Right atrium auricular region (tissue), 2 donors: ENCODE measurements at regions not wholly inside any gene's neighbourhood (a gene's known extent, or its start where the extent isn't known, plus 50 kb on each side); places are given as distances from the start of the nearest gene placed in this dataset.
"Not testable (repeated sequence)": the region's sequence is repeated elsewhere in the genome, so short reads cannot be mapped to it uniquely, and the experiment has no call there.

ENCODE experiments used
- DNase-seq: peaks from one replicate; pipeline ENCODE4 v3.0.0-alpha.2; 2019; ENCODE audit warnings: low spot score
- H3K27ac ChIP-seq, 2 donors: fragments of 200-600 bp; sonication (generic); 1 replicate in 1 of 2; 2 replicates in 1 of 2; pipeline ENCODE4 v1.5.1; 2016 to 2019
- H3K27me3 ChIP-seq, 2 donors: fragments of 200-600 bp; sonication (generic); one replicate each; pipeline versions ENCODE4 v1.5.1 to v1.6.0; 2017 to 2019
- H3K36me3 ChIP-seq: fragments of 200-600 bp; sonication (generic); one replicate; pipeline ENCODE4 v1.5.1; 2016
- H3K4me1 ChIP-seq, 2 donors: fragments of 200-600 bp; sonication (generic); one replicate each; pipeline versions ENCODE4 v1.5.1 to v1.6.0; 2017 to 2019
- H3K4me3 ChIP-seq, 2 donors: fragments of 200-600 bp; sonication (generic); 1 replicate in 1 of 2; 2 replicates in 1 of 2; pipeline ENCODE4 v1.5.1; 2017 to 2019; ENCODE audit warnings: mild to moderate bottlenecking in 1 of 2, moderate library complexity in 1 of 2
- H3K9me3 ChIP-seq, 2 donors: fragments of 200-600 bp; sonication (generic); one replicate each; pipeline ENCODE4 v1.5.1; 2019
- TF ChIP-seq, protein P1 (sequence below), 2 donors: fragments of 200-600 bp; sonication (generic); IDR thresholded peaks; one replicate each; pipeline ENCODE4 v1.5.1; 2019; ENCODE audit warnings: antibody characterized with exemption in 2 of 2

DNA sequence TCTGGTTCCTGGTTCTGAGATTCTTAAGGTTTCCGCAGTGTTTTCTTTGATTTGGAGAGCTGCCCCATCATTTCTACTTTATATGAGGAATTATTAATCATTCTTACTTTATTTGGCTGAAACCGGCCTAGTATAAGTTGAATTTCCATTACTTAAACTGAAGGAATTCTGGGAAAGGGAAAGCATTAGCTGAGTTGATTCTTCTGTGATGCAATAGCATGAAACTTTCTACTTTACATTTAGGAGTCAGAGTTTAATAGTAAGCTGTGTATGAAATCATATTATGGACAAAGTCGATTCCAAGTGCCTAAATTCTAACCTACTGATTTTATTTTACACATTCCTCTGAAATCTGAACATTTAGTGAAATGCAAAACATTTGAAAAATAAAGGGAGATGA lies 1269.7 kb upstream of the ZEB2 start:
- no peaks in the 10 kb centered on the region for H3K4me1 ChIP-seq
- TF ChIP-seq, protein P1, sequence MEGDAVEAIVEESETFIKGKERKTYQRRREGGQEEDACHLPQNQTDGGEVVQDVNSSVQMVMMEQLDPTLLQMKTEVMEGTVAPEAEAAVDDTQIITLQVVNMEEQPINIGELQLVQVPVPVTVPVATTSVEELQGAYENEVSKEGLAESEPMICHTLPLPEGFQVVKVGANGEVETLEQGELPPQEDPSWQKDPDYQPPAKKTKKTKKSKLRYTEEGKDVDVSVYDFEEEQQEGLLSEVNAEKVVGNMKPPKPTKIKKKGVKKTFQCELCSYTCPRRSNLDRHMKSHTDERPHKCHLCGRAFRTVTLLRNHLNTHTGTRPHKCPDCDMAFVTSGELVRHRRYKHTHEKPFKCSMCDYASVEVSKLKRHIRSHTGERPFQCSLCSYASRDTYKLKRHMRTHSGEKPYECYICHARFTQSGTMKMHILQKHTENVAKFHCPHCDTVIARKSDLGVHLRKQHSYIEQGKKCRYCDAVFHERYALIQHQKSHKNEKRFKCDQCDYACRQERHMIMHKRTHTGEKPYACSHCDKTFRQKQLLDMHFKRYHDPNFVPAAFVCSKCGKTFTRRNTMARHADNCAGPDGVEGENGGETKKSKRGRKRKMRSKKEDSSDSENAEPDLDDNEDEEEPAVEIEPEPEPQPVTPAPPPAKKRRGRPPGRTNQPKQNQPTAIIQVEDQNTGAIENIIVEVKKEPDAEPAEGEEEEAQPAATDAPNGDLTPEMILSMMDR (IDR thresholded peaks at IDR 0.05), result no peak

DNA sequence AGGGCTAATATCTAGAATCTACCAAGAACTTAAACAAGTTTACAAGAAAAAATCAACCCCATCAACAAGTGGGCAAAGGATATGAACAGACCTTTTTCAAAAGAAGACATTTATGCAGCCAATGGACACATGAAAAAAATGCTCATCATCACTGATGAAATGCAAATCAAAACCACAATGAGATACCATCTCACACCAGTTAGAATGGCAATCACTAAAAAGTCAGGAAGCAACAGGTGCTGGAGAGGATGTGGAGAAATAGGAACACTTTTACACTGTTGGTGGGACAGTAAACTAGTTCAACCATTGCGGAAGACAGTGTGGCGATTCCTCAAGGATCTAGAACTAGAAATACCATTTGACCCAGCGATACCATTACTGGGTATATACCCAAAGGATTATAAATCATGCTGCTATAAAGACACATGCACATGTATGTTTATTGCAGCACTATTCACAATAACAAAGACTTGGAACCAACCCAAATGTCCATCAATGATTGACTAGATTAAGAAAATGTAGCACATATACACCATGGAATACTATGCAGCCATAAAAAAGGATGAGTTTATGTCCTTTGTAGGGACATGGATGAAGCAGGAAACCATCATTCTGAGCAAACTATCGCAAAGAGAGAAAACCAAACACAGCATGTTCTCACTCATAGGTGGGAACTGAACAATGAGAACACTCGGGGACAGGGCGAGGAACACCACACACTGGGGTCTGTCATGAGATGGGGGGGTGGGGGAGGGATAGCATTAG lies 1267.9 kb upstream of the ZEB2 start:
- not testable (repeated sequence) for H3K27me3 ChIP-seq, H3K27ac ChIP-seq, H3K9me3 ChIP-seq, DNase-seq, H3K4me3 ChIP-seq, H3K4me1 ChIP-seq, H3K36me3 ChIP-seq

More for the DNA sequence above, 1269.7 kb upstream of the ZEB2 start:
- Histone ChIP-seq H3K4me3 (no peak overlapping the region), H3K36me3 (no peaks in the 10 kb centered on the region), H3K9me3 (no peaks in the 10 kb centered on the region), H3K27ac (no peak overlapping the region), H3K27me3 (no peaks in the 10 kb centered on the region)
- DNase-seq, result no peak

DNA sequence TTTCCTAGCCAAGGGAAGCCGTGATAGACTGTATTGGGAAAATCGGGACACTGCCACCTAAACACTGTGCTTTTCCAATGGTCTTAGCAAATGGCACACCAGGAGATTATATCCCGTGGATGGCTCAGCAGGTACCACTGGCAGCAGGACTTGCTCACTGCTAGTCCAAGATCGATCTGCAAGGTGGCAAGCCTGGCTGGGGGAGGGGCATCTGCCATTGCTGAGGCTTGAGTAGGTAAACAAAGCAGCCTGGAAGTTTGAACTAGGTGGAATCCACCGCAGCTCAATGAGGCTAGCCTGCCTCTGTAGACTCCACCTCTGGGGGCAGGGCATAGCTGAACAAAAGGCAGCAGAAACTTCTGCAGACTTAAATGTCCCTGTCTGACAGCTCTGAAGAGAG lies 1262.7 kb upstream of the ZEB2 start:
- H3K36me3 ChIP-seq, H3K4me3 ChIP-seq, H3K27ac ChIP-seq, H3K9me3 ChIP-seq, H3K27me3 ChIP-seq, DNase-seq, H3K4me1 ChIP-seq: not testable (repeated sequence)

DNA sequence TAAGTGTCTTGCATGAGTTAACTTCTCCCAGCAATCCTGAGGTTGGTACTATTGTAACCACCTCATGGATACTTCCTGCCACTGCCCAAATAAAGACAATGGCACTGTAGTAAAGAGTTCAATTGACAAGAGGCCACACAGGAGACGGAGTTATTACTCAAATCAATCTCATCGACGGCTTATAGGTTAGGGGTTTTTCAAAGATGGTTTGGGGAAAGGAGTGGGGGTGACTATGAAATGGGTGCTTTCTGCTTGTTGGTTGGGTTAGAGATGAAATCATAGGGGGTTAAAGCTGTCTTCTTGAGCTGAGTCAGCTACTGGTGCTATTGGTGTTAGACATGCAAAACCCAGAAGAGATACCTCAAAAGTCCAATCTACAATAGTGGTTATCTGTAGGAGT lies 1258.0 kb upstream of the ZEB2 start:
- Histone ChIP-seq H3K4me1 (no peaks in the 10 kb centered on the region), H3K27me3 (no peaks in the 10 kb centered on the region), H3K4me3 (no peak overlapping the region), H3K9me3 (no peaks in the 10 kb centered on the region), H3K27ac (no peak overlapping the region), H3K36me3 (no peaks in the 10 kb centered on the region)
- DNase-seq, result no peak
- TF ChIP-seq, protein P1 (IDR thresholded peaks at IDR 0.05), result no peak

DNA sequence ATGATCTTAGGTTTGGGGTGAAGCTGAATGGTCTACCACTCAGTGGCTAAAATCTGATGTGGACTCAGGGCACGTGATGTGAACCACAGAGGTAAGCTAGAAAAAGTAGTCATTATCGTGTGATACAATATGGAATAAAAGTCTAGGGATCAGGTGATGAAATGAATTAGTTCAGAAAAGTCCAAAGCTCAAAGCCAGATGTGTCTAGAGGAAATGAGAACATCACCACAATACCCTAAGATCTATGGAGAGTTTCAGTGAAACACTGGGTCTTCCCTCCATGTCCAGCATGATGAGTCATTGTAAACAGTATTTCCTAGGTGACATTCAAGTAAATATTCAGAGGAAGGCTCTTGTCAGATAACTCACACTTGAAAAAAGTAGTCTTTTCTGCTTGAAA lies 1257.4 kb upstream of the ZEB2 start:
- TF ChIP-seq, protein P1 (IDR thresholded peaks at IDR 0.05), result no peak
- Histone ChIP-seq H3K4me3 (no peak overlapping the region), H3K27ac (no peak overlapping the region), H3K4me1 (no peaks in the 10 kb centered on the region), H3K27me3 (no peaks in the 10 kb centered on the region), H3K36me3 (no peaks in the 10 kb centered on the region), H3K9me3 (no peaks in the 10 kb centered on the region)
- DNase-seq, result no peak

DNA sequence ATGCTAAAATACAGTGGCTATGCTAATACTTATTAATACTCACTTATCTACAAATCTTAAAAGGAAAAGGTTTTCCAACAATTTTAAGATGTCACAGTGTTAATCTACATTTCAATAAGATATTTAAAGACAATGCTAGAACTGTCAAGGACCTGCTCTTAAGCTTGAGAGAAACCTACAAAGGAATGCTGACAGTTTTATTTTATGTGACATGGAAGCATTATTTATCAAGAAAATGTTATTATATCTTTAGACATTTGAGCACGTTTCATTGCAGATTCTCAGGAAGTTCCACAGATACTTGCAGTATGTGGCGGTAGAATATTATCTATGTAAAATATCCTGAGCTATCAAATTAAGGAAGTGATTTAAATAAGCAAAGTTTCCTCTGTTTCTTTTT lies 1255.7 kb upstream of the ZEB2 start:
- Histone ChIP-seq H3K4me3 (no peak overlapping the region), H3K36me3 (no peaks in the 10 kb centered on the region), H3K9me3 (no peaks in the 10 kb centered on the region), H3K27ac (no peak overlapping the region), H3K27me3 (no peaks in the 10 kb centered on the region), H3K4me1 (no peaks in the 10 kb centered on the region)
- DNase-seq, result no peak
- TF ChIP-seq, protein P1 (IDR thresholded peaks at IDR 0.05), result no peak

DNA sequence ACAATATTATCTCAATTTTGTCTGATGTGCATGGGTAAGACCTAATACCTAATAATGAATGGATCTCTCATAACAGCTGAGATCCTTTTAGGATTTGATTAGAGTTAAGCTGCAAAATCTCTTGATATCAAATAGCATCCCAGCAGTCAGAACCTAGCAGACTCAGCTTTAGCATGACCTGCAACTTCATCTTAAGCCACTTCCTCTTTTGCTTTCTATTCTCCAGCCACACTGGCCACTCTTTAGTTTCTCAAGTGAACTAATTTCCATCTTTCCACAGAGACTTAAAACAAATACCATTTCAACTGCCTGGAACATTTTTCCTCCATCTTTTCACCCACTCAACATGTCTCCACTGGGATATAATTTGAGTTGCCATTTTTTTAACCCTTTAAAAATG lies 1251.6 kb upstream of the ZEB2 start:
- TF ChIP-seq, protein P1 (IDR thresholded peaks at IDR 0.05), result no peak
- Histone ChIP-seq H3K27ac (no peak overlapping the region), H3K27me3 (no peaks in the 10 kb centered on the region), H3K4me1 (no peaks in the 10 kb centered on the region), H3K36me3 (no peaks in the 10 kb centered on the region), H3K9me3 (no peaks in the 10 kb centered on the region), H3K4me3 (no peak overlapping the region)
- DNase-seq, result no peak
